Ascending aorta (tissue), 2 donors: ENCODE measurements at regions not wholly inside any gene's neighbourhood (a gene's known extent, or its start where the extent isn't known, plus 50 kb on each side); places are given as distances from the start of the nearest gene placed in this dataset.
"Not testable (repeated sequence)": the region's sequence is repeated elsewhere in the genome, so short reads cannot be mapped to it uniquely, and the experiment has no call there.

Experiments
- DNase-seq, 2 donors: peaks; one replicate each; pipeline ENCODE4 v3.0.0-alpha.2; 2019; ENCODE audit warnings: low spot score in 2 of 2
- H3K27ac ChIP-seq, 2 donors: fragments of 200-600 bp; sonication (generic); one replicate each; pipeline ENCODE4 v1.5.1; 2016 to 2017; ENCODE audit warnings: mild to moderate bottlenecking in 1 of 2
- H3K27me3 ChIP-seq: fragments of 200-600 bp; sonication (generic); one replicate; pipeline ENCODE4 v1.5.1; 2017
- H3K36me3 ChIP-seq, 2 donors: fragments of 200-600 bp; sonication (generic); one replicate each; pipeline ENCODE4 v1.5.1; 2016
- H3K4me1 ChIP-seq, 2 donors: fragments of 200-600 bp; sonication (generic); one replicate each; pipeline ENCODE4 v1.5.1; 2016 to 2017; ENCODE audit warnings: mild to moderate bottlenecking in 1 of 2
- H3K4me3 ChIP-seq, 2 donors: fragments of 200-600 bp; sonication (generic); one replicate each; pipeline ENCODE4 v1.5.1; 2016 to 2017; ENCODE audit warnings: mild to moderate bottlenecking in 1 of 2
- H3K9me3 ChIP-seq, 2 donors: fragments of 200-600 bp; sonication (generic); one replicate each; pipeline ENCODE4 v1.5.1; 2016
- CTCF ChIP-seq, 3 experiments: fragments of 200-600 bp in 2 of 3; fragments of 450-650 bp in 1 of 3; sonication (generic) in 2 of 3; IDR thresholded peaks; one replicate each; pipeline ENCODE4 v1.5.1; 2016 to 2019; ENCODE audit warnings: antibody characterized with exemption in 3 of 3, mild to moderate bottlenecking in 1 of 3, moderate library complexity in 1 of 3
- intact Hi-C: fragments of 100-400 bp; cut with DNase I; formaldehyde crosslinking; loops from one replicate; pipeline ENCODE4 v1.15.1; 2023

GRCh38 chr1:157209514-157209913 is 71.3 kb upstream of the ETV3 start:
- TF ChIP-seq CTCF (IDR thresholded peaks at IDR 0.05), result no peak

GRCh38 chr1:157205982-157206381 is 67.8 kb upstream of the ETV3 start:
- intact Hi-C loops, DNase-seq, H3K36me3 ChIP-seq, H3K4me3 ChIP-seq, H3K27me3 ChIP-seq, H3K4me1 ChIP-seq, H3K9me3 ChIP-seq, H3K27ac ChIP-seq: not testable (repeated sequence)

More at GRCh38 chr1:157209514-157209913, 71.3 kb upstream of the ETV3 start:
- no peaks in the 10 kb centered on the region for H3K4me1 ChIP-seq
- no peaks in the 10 kb centered on the region for H3K27me3 ChIP-seq
- no peak for DNase-seq
- no peaks in the 10 kb centered on the region for H3K36me3 ChIP-seq
- H3K4me3 ChIP-seq, result no peak overlapping the region
- peaks cover 0 to 18% of the 10 kb centered on the region in 2 donors for H3K9me3 ChIP-seq
- H3K27ac ChIP-seq, result no peak overlapping the region
- intact Hi-C loops, result no loop called here

GRCh38 chr1:157203166-157203565 is 65.0 kb upstream of the ETV3 start:
- no peak for TF ChIP-seq CTCF (IDR thresholded peaks at IDR 0.05)
- Histone ChIP-seq H3K36me3 (no peaks in the 10 kb centered on the region), H3K9me3 (no peaks in the 10 kb centered on the region), H3K4me3 (no peak overlapping the region), H3K4me1 (no peaks in the 10 kb centered on the region), H3K27me3 (no peaks in the 10 kb centered on the region), H3K27ac (no peak overlapping the region)
- intact Hi-C loops, result no loop called here
- DNase-seq, result no peak

GRCh38 chr1:157202331-157202730 is 64.1 kb upstream of the ETV3 start:
- H3K27me3 ChIP-seq, result no peaks in the 10 kb centered on the region
- no peaks in the 10 kb centered on the region for H3K36me3 ChIP-seq
- no peak for TF ChIP-seq CTCF (IDR thresholded peaks at IDR 0.05)
- DNase-seq, result no peak
- intact Hi-C loops, result no loop called here
- H3K4me1 ChIP-seq, result no peaks in the 10 kb centered on the region
- H3K27ac ChIP-seq, result no peak overlapping the region
- no peak overlapping the region for H3K4me3 ChIP-seq
- no peaks in the 10 kb centered on the region for H3K9me3 ChIP-seq

GRCh38 chr1:157201767-157202166 is 63.6 kb upstream of the ETV3 start:
- no peak overlapping the region for H3K27ac ChIP-seq
- H3K4me1 ChIP-seq, result no peaks in the 10 kb centered on the region
- no peak overlapping the region for H3K4me3 ChIP-seq
- no peaks in the 10 kb centered on the region for H3K27me3 ChIP-seq
- no peak for DNase-seq
- no peaks in the 10 kb centered on the region for H3K9me3 ChIP-seq
- no peaks in the 10 kb centered on the region for H3K36me3 ChIP-seq
- intact Hi-C loops, result no loop called here
- no peak for TF ChIP-seq CTCF (IDR thresholded peaks at IDR 0.05)

GRCh38 chr1:157200451-157200850 is 62.3 kb upstream of the ETV3 start:
- Histone ChIP-seq H3K27ac (no peak overlapping the region), H3K4me1 (no peaks in the 10 kb centered on the region), H3K9me3 (no peaks in the 10 kb centered on the region), H3K4me3 (no peak overlapping the region), H3K27me3 (no peaks in the 10 kb centered on the region), H3K36me3 (no peaks in the 10 kb centered on the region)
- DNase-seq, result no peak
- TF ChIP-seq CTCF (IDR thresholded peaks at IDR 0.05), result no peak
- intact Hi-C loops, result no loop called here
